A673 (cell line): ENCODE measurements at regions not wholly inside any gene's neighbourhood (a gene's known extent, or its start where the extent isn't known, plus 50 kb on each side); places are given as distances from the start of the nearest gene placed in this dataset.
A peak's percentile ranks its signal among the peaks of the same experiment; 100 is the strongest.

Experiments
- BruUV-seq: library from RNA; stranded (reverse); fragments of 400-500 nt; replicated peaks from 2 replicates; lab custom pipeline; 2021; lab: Mats Ljungman, UMichigan
- CTCF ChIA-PET: fragments of 300-600 bp; sonication (Branson Sonifier 250); formaldehyde crosslinking; loops from one replicate; lab custom pipeline; 2022; ENCODE audit warnings: antibody characterized with exemption; lab: Charles Lee
- POLR2A ChIA-PET: fragments of 300-600 bp; sonication (Branson Sonifier 250); formaldehyde crosslinking; loops from one replicate; lab custom pipeline; 2022; ENCODE audit warnings: antibody characterized with exemption; ENCODE audit not compliant: low non-redundant PET; lab: Charles Lee
- DNase-seq: peaks from one replicate; pipeline ENCODE4 v3.0.0-alpha.2; 2015; ENCODE audit warnings: low spot score
- H3K27ac ChIP-seq: fragments of 200-600 bp; sonication (generic); 2 replicates; pipeline ENCODE4 v1.5.1; 2016; ENCODE audit warnings: mixed run types, low read depth, mild to moderate bottlenecking, mixed read lengths, antibody characterized with exemption, low read length; ENCODE audit not compliant: poor library complexity, severe bottlenecking
- H3K27me3 ChIP-seq: fragments of 200-600 bp; sonication (generic); replicated peaks from 2 replicates; pipeline ENCODE4 v1.6.1; 2017; ENCODE audit warnings: mixed run types, low read depth, mild to moderate bottlenecking, mixed read lengths, antibody characterized with exemption, low read length; ENCODE audit not compliant: insufficient read depth, poor library complexity
- H3K36me3 ChIP-seq: fragments of 200-600 bp; sonication (generic); 2 replicates; pipeline ENCODE4 v1.6.1; 2016; ENCODE audit warnings: mixed run types, mild to moderate bottlenecking, mixed read lengths, antibody characterized with exemption, low read length; ENCODE audit not compliant: insufficient read depth, poor library complexity, severe bottlenecking
- H3K4me1 ChIP-seq: fragments of 200-600 bp; sonication (generic); 2 replicates; pipeline ENCODE4 v1.6.1; 2017; ENCODE audit warnings: mixed run types, mild to moderate bottlenecking, mixed read lengths, antibody characterized with exemption, low read length; ENCODE audit not compliant: insufficient read depth, poor library complexity, severe bottlenecking
- H3K4me3 ChIP-seq: fragments of 200-600 bp; sonication (generic); 2 replicates; pipeline ENCODE4 v1.5.1; 2016; ENCODE audit warnings: low read depth, mixed run types, mild to moderate bottlenecking, mixed read lengths, low read length; ENCODE audit not compliant: poor library complexity, severe bottlenecking
- H3K9me3 ChIP-seq: fragments of 200-600 bp; sonication (generic); 2 replicates; pipeline ENCODE4 v1.6.1; 2016; ENCODE audit warnings: mixed run types, low read depth, mild to moderate bottlenecking, mixed read lengths, antibody characterized with exemption, low read length; ENCODE audit not compliant: poor library complexity, severe bottlenecking
- EZH2 ChIP-seq: fragments of 200-600 bp; sonication (generic); IDR thresholded peaks from 2 replicates; pipeline ENCODE4 v1.6.1; 2017; ENCODE audit warnings: borderline replicate concordance, low read depth, mild to moderate bottlenecking, mixed read lengths, antibody characterized with exemption, low read length; ENCODE audit not compliant: poor library complexity, severe bottlenecking
- intact Hi-C: fragments of 100-400 bp; cut with micrococcal nuclease; formaldehyde crosslinking; loops from one replicate; pipeline ENCODE4 v1.10.0; 2022; ENCODE audit not compliant: unreplicated experiment
- TF ChIP-seq, protein P1 (sequence below): fragments of 300-800, 200-600 bp; sonication (generic); conservative IDR thresholded peaks from 2 replicates; pipeline ENCODE4 v1.5.1; 2017; ENCODE audit warnings: low read depth, mild to moderate bottlenecking, antibody characterized with exemption, low read length, moderate library complexity, mixed read lengths

DNA sequence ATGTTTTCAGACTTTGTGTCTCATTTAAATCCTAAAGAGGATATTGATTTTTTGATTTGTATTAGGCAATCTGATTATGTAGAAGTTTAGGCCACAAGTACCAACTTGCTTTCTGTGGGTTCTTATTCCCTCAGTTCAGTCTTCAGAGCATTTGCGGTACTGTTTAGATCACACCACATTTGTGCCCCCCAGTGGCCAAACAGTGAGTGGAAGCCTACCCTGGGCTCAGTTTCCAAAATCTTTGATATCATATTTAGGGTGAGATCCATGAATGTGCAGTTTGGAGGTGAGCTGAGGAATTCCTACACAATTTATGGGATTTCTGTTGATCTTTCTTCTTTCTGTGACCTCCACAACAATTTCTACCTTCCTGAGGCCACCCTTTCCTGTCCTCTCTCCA, 92.3 kb upstream of the FUT9 start:
- no peak for TF ChIP-seq EZH2
- TF ChIP-seq, protein P1, sequence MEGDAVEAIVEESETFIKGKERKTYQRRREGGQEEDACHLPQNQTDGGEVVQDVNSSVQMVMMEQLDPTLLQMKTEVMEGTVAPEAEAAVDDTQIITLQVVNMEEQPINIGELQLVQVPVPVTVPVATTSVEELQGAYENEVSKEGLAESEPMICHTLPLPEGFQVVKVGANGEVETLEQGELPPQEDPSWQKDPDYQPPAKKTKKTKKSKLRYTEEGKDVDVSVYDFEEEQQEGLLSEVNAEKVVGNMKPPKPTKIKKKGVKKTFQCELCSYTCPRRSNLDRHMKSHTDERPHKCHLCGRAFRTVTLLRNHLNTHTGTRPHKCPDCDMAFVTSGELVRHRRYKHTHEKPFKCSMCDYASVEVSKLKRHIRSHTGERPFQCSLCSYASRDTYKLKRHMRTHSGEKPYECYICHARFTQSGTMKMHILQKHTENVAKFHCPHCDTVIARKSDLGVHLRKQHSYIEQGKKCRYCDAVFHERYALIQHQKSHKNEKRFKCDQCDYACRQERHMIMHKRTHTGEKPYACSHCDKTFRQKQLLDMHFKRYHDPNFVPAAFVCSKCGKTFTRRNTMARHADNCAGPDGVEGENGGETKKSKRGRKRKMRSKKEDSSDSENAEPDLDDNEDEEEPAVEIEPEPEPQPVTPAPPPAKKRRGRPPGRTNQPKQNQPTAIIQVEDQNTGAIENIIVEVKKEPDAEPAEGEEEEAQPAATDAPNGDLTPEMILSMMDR: peak; percentile 62
- Histone ChIP-seq H3K9me3 (no peaks in the 10 kb centered on the region), H3K36me3 (no peaks in the 10 kb centered on the region), H3K27me3 (no peaks in the 10 kb centered on the region), H3K27ac (no peak overlapping the region), H3K4me1 (no peaks in the 10 kb centered on the region), H3K4me3 (no peak overlapping the region)
- BruUV-seq: no TSS peak
- ChIA-PET POLR2A (no interaction called here), CTCF (no interaction called here)
- intact Hi-C loops: loop anchor here (1.0 to 10.0 kb wide), 2 partner anchors 492 to 559 kb away; no protein-coding TSS in a partner anchor
- peak; percentile 52 for DNase-seq

DNA sequence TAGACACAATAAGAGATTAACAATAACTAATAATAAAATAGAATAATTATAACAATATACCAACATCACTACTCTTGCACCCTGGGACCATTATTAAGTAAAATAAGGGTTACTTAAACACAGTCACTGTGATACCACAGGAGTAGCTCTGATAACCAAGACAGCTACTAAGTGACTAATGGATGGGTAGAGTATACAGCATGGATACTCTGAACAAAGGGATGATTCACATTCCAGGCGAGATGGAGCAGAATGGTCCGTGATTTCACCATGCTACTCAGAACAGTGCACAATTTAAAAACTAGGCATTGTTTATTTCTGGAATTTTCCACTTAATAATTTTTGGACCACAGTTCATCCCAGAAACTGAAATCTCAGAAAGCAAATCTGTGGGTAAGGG, 80.0 kb upstream of the FUT9 start:
- H3K4me3 ChIP-seq: no peak overlapping the region
- TF ChIP-seq, protein P1: no peak
- H3K36me3 ChIP-seq: no peaks in the 10 kb centered on the region
- intact Hi-C loops: no loop called here
- H3K27ac ChIP-seq: no peak overlapping the region
- POLR2A ChIA-PET: no interaction called here
- DNase-seq: no peak
- no peaks in the 10 kb centered on the region for H3K9me3 ChIP-seq
- no TSS peak for BruUV-seq
- H3K27me3 ChIP-seq: no peaks in the 10 kb centered on the region
- CTCF ChIA-PET: no interaction called here
- no peaks in the 10 kb centered on the region for H3K4me1 ChIP-seq

DNA sequence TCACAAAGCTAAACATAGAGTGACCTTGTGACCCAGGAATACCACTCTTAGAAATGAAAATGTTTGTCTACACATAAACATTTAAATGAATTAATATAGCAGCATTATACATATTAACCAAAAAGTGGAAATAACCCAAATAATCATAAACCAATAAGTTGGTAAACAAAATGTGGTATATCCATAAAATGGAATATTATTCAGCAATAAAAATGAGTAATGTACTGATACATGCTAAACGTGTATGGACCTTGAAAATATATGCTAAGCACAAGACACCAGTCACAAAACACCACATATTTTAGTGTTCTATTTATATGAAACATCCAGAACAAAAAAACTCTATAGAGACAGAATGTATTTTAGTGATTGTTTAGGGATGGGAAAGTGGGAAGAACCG, 68.9 kb upstream of the FUT9 start:
- POLR2A ChIA-PET: no interaction called here
- no peak for DNase-seq
- intact Hi-C loops: no loop called here
- Histone ChIP-seq H3K27ac (no peak overlapping the region), H3K4me3 (no peak overlapping the region), H3K4me1 (no peaks in the 10 kb centered on the region), H3K27me3 (no peaks in the 10 kb centered on the region), H3K36me3 (no peaks in the 10 kb centered on the region), H3K9me3 (no peaks in the 10 kb centered on the region)
- no TSS peak for BruUV-seq
- CTCF ChIA-PET: no interaction called here
- TF ChIP-seq EZH2: no peak
- TF ChIP-seq, protein P1: no peak
